GM23338 (cell line): ENCODE measurements at regions not wholly inside any gene's neighbourhood (a gene's known extent, or its start where the extent isn't known, plus 50 kb on each side); places are given as distances from the start of the nearest gene placed in this dataset.

ENCODE experiments used
- EZH2 ChIP-seq: fragments of 200-600 bp; sonication (generic); IDR thresholded peaks from one replicate; pipeline ENCODE4 v1.8.0; 2017; ENCODE audit warnings: antibody characterized with exemption, mild to moderate bottlenecking, low read depth; ENCODE audit not compliant: unreplicated experiment
- EZH2phosphoT487 ChIP-seq: fragments of 200-600 bp; sonication (generic); IDR thresholded peaks from one replicate; pipeline ENCODE4 v1.8.1; 2018; ENCODE audit warnings: antibody characterized with exemption; ENCODE audit not compliant: unreplicated experiment
- JUNB ChIP-seq: IDR thresholded peaks from one replicate; pipeline ENCODE4 v1.6.1; 2016; ENCODE audit warnings: antibody characterized with exemption; ENCODE audit not compliant: unreplicated experiment
- NANOG ChIP-seq: IDR thresholded peaks from 2 replicates; pipeline ENCODE4 v1.6.1; 2016; ENCODE audit warnings: antibody characterized with exemption, borderline replicate concordance
- POLR2AphosphoS5 ChIP-seq: IDR thresholded peaks from 2 replicates; pipeline ENCODE4 v1.6.1; 2016; ENCODE audit warnings: antibody characterized with exemption, low read depth
- STAT1 ChIP-seq: IDR thresholded peaks from one replicate; pipeline ENCODE4 v1.6.1; 2016; ENCODE audit warnings: antibody characterized with exemption; ENCODE audit not compliant: unreplicated experiment
- ZNF331 ChIP-seq: fragments of 250-450 bp; sonication (Bioruptor Pico); IDR thresholded peaks from 2 replicates; pipeline ENCODE4 v1.5.0; 2020; ENCODE audit warnings: low read depth, mild to moderate bottlenecking, moderate library complexity
- TF ChIP-seq, protein P1 (sequence below), 2 experiments: fragments of 200-600 bp in 1 of 2; sonication (generic) in 1 of 2; conservative IDR thresholded peaks; 2 replicates each; pipeline versions ENCODE4 v1.5.1 to v1.6.1; 2016 to 2017; ENCODE audit warnings: antibody characterized with exemption in 2 of 2, low read depth in 2 of 2, mild to moderate bottlenecking in 2 of 2, moderate library complexity in 1 of 2
- TF ChIP-seq, protein P2 (sequence below): IDR thresholded peaks from 2 replicates; pipeline ENCODE4 v1.6.1; 2016; ENCODE audit warnings: antibody characterized with exemption

DNA sequence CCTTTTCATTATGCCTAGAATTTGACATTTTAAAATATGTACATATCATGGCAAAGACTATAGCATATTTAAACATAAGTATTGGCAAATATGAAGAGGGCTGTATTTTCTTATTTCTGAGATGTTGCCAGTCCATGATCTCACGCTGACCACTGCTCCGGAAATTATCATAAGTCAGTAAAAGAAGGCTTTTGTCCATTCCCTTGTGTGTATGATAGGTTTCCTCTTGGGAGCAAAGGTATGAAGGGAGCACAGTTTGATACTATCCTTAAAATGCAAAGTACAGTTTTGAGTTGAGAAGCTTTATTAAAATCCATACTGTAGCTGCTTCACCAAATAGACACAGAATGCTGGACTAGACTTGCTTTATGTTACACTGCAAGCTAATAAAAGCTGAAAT lies 52.6 kb upstream of the AGA start:
- TF ChIP-seq JUNB (no peak), NANOG (no peak), POLR2AphosphoS5 (no peak), EZH2phosphoT487 (no peak), ZNF331 (CRISPR knock-in tag) (no peak), STAT1 (no peak), EZH2 (no peak)
- TF ChIP-seq, protein P1, sequence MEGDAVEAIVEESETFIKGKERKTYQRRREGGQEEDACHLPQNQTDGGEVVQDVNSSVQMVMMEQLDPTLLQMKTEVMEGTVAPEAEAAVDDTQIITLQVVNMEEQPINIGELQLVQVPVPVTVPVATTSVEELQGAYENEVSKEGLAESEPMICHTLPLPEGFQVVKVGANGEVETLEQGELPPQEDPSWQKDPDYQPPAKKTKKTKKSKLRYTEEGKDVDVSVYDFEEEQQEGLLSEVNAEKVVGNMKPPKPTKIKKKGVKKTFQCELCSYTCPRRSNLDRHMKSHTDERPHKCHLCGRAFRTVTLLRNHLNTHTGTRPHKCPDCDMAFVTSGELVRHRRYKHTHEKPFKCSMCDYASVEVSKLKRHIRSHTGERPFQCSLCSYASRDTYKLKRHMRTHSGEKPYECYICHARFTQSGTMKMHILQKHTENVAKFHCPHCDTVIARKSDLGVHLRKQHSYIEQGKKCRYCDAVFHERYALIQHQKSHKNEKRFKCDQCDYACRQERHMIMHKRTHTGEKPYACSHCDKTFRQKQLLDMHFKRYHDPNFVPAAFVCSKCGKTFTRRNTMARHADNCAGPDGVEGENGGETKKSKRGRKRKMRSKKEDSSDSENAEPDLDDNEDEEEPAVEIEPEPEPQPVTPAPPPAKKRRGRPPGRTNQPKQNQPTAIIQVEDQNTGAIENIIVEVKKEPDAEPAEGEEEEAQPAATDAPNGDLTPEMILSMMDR (conservative IDR thresholded peaks at IDR 0.05; ENCODE audit: low read depth in 2 of 2) = no peak
- TF ChIP-seq, protein P2, sequence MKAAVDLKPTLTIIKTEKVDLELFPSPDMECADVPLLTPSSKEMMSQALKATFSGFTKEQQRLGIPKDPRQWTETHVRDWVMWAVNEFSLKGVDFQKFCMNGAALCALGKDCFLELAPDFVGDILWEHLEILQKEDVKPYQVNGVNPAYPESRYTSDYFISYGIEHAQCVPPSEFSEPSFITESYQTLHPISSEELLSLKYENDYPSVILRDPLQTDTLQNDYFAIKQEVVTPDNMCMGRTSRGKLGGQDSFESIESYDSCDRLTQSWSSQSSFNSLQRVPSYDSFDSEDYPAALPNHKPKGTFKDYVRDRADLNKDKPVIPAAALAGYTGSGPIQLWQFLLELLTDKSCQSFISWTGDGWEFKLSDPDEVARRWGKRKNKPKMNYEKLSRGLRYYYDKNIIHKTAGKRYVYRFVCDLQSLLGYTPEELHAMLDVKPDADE = no peak
